AG09309 (cell line): ENCODE measurements at regions not wholly inside any gene's neighbourhood (a gene's known extent, or its start where the extent isn't known, plus 50 kb on each side); places are given as distances from the start of the nearest gene placed in this dataset.

ENCODE experiments used
- DNase-seq: peaks from one replicate; pipeline ENCODE4 v3.0.0-alpha.2; 2010; ENCODE audit warnings: low read depth
- H3K4me3 ChIP-seq: 2 replicates; pipeline ENCODE4 v1.5.1; 2011; ENCODE audit warnings: mild to moderate bottlenecking, low read depth, low read length, moderate library complexity; ENCODE audit not compliant: control insufficient read depth
- TF ChIP-seq, protein P1 (sequence below): IDR thresholded peaks from 2 replicates; pipeline ENCODE4 v1.5.1; 2011; ENCODE audit warnings: mild to moderate bottlenecking, low read depth, low read length, inconsistent platforms; ENCODE audit not compliant: insufficient read depth, control insufficient read depth; ENCODE audit errors: missing control alignments

- TF ChIP-seq, protein P1, sequence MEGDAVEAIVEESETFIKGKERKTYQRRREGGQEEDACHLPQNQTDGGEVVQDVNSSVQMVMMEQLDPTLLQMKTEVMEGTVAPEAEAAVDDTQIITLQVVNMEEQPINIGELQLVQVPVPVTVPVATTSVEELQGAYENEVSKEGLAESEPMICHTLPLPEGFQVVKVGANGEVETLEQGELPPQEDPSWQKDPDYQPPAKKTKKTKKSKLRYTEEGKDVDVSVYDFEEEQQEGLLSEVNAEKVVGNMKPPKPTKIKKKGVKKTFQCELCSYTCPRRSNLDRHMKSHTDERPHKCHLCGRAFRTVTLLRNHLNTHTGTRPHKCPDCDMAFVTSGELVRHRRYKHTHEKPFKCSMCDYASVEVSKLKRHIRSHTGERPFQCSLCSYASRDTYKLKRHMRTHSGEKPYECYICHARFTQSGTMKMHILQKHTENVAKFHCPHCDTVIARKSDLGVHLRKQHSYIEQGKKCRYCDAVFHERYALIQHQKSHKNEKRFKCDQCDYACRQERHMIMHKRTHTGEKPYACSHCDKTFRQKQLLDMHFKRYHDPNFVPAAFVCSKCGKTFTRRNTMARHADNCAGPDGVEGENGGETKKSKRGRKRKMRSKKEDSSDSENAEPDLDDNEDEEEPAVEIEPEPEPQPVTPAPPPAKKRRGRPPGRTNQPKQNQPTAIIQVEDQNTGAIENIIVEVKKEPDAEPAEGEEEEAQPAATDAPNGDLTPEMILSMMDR = no peak
- H3K4me3 ChIP-seq = no peak overlapping the region
- no peak for DNase-seq
Observed at GRCh38 chr5:158477214-158477613, 618.3 kb upstream of the CLINT1 start.

GRCh38 chr5:158473016-158473635 is 614.2 kb upstream of the CLINT1 start:
- TF ChIP-seq, protein P1 = no peak
- no peak overlapping the region for H3K4me3 ChIP-seq
- DNase-seq = no peak

- no peak overlapping the region for H3K4me3 ChIP-seq
- DNase-seq = no peak
- TF ChIP-seq, protein P1 = no peak
Observed at GRCh38 chr5:158471535-158471924, 612.6 kb upstream of the CLINT1 start.

DNA sequence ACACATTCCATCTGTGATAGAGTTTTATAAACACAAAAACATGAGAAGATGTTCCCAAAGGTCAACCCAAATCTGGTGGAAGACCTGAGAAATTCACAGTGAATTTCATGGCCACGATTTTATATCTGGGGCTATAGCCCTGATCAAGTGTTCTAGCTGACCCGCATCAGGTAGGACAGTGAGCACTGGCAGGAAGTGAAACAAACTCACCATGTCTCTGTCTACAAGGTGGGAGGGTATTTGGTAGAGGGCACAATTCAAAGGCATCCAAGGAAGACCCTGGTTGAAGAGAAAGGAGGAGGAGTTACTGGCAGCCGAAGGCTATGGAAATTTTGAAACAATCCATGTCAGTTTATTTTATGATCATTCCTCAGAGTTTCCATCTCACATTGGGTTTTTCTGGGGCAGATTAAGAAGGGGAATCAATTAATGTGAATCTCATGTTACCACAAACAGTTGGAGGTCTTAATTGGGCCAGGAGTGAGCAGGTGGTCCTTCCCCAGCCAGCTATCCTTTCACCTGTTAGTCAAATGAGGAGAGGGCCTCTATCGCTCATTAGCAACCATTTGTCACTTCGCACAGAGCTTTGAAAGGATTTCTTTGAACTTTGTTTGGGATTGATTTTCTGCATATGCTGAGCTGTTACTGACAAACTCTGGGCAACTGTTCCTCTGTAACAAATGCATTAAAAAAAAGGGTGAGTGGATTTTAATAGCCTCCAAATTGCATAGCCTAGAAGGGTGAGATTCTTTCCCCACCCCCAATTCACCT is 612.0 kb upstream of the CLINT1 start:
- no peak for DNase-seq
- no peak overlapping the region for H3K4me3 ChIP-seq
- TF ChIP-seq, protein P1 = no peak

DNA sequence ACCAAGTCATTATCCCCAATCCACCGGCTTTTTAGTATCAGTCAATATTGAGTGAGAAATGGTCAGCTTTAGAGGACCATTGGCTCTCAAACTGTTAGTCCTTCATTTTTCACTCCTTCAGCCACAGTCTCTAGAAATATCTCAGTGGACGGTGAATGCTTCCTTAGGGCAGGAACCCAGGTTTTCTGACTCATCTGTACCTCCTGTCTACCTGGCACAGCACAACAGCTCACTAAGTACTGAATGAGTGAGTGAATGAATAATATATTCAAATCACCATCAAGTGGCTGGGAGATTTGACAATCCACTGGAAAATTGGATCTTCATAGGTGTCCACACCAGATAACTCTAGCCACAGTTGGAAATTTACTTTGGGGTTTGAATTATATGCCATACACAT is 609.5 kb upstream of the CLINT1 start:
- DNase-seq = no peak
- H3K4me3 ChIP-seq = no peak overlapping the region
- TF ChIP-seq, protein P1 = no peak

- no peak overlapping the region for H3K4me3 ChIP-seq
- TF ChIP-seq, protein P1 = no peak
- no peak for DNase-seq
Observed at GRCh38 chr5:158466191-158466590, 607.2 kb upstream of the CLINT1 start.
